HG03520 (cell line): ENCODE measurements at regions not wholly inside any gene's neighbourhood (a gene's known extent, or its start where the extent isn't known, plus 50 kb on each side); places are given as distances from the start of the nearest gene placed in this dataset.
"Not testable (repeated sequence)": the region's sequence is repeated elsewhere in the genome, so short reads cannot be mapped to it uniquely, and the experiment has no call there.

ENCODE experiments used
- ATAC-seq: cut with Tn5 transposase; IDR thresholded peaks from one replicate; pipeline ENCODE4 v1.9.1; 2021; ENCODE audit warnings: mild to moderate bottlenecking, moderate library complexity; ENCODE audit not compliant: unreplicated experiment

DNA sequence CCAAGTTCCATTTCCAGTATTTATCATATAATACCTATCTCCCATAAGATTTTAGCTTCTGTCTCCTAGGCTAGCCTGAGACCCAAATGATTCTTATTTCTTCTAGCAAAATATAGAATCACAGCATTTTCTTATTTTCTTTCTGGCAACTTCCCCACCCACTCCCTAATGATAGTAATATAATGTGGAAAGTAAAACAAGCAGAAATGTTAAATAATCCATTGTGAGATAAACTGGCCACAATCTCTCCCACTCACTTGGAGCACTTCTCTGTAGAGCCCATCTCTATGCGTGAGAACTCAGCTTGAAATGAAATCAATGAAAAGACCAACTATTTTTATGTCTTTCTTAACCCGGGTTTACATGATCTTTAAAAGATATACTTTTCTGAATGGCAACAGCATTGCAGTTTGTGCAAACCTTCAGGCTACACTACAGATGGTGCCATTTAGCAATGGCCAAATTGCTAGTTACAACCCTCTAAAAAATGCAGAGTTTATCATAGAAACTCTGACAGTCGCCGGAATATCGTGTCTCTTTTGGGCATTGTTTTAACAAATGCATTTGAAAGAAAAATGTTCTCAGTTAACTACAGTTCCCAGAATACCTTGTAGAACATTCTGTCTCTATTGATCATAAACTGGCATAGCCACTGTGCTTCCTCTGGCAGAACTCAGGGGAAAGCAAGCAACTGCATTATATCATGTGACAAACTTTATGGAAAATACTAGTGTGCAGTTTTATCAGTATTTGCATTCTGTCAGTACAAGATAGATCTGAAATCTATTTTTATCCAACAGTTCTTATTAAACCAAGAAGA, 1407.4 kb upstream of the ZEB2 start:
- ATAC-seq: no peak

DNA sequence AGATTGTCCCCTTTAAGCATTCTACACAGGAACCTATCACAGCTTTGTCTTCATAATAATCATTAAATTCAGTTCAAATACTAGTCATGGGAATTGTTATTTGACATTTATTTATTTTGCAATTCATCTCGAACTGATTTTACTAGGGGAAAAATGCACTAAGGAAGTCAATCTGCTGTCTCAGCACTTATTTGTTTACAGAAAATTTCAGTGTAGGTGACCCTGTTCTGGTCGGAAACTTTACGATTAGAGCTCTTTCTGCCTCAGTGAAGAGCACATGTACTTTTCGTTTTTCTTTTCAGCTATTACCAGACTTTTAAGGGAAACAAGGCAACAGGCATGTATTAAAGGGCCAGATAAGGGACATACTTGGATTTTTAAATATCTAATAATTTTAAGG, 1405.7 kb upstream of the ZEB2 start:
- no peak for ATAC-seq

DNA sequence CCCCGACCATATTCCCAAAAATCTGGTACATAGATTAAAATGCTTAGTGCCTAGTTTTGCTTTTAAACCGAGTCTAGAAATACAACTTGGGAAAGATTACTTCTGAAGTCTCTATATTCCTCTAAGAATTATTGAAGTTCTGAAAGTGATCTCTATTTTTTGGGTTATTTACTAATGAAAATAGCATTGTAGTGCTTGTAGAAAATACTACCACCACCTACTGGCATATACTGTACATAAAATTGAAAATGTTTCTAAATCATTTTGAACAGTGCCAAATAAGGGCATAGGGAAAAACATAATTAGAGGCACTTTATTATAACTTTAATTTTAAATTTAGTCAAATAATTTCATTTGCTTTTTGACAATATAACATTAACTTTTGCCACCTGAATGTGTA, 1399.6 kb upstream of the ZEB2 start:
- ATAC-seq: no peak

DNA sequence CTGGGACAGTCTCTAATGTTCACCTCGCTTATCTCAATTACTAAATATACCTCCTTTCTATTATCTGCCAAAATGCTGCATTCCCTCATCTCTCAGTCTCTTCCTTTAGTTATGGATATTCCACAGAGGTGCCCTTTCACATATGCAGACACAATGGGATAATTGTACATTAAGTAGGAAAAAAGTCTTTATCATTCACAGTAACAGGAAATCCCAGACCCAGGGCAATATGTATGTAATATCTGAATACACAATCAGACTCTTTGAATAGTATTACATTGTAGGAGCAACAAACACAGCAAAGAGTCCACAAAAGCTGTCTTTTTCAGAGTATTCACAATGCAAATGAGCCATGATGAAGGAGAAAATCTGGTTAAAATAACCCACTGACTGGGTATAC, 1399.0 kb upstream of the ZEB2 start:
- ATAC-seq: no peak

GRCh38 chr2:145916799-145917198, 1396.9 kb upstream of the ZEB2 start:
- no peak for ATAC-seq

- ATAC-seq: no peak
These were observed 1394.8 kb upstream of the ZEB2 start for GRCh38 chr2:145914716-145915115.

DNA sequence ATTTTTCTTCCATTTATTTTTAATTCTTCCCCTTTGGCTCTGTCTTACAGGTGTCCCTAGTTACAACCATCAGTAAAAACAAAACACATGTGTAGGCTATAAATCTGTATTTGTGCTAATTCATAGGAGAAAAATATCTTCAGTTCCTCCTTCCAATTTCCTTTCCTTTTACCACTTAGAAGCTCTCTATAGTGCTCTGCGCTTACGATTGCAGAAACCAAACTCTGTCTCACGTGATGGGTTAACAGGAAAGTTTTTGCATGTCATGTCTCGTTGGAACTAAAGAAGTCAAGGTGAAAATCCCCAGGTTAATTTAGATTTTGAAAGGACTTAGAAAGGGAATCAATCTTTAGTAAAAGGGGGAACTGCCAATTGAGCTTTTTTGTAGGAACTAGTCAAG, 1390.5 kb upstream of the ZEB2 start:
- ATAC-seq: no peak

GRCh38 chr2:145909766-145910165, 1389.8 kb upstream of the ZEB2 start:
- no peak for ATAC-seq

DNA sequence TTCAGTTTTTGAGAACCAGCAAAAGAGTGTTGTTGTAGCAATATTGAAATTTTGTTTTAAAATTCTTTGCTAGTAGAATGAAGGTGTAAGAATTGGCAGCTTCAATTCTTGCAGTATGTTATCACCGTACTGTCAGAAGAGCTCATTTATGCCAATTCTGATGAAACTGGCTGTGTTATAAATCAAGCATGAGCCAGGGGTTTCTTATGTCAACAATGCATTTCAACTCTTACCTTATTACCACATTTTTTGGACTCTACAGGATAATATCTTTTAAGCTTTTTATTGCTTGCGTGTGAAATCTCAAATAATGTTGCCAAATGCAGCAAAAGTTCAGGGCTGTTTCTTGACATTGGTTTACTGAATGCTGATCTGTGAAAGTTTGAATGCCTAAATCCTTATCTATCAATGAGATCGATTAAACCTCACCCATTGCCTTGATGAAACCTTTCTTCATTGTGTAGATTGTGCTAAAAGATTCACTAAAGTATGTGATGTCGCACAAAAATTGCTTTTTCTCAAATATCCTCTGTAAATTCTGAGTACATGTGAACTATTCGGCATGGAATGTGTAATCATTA, 1389.3 kb upstream of the ZEB2 start:
- ATAC-seq: no peak

DNA sequence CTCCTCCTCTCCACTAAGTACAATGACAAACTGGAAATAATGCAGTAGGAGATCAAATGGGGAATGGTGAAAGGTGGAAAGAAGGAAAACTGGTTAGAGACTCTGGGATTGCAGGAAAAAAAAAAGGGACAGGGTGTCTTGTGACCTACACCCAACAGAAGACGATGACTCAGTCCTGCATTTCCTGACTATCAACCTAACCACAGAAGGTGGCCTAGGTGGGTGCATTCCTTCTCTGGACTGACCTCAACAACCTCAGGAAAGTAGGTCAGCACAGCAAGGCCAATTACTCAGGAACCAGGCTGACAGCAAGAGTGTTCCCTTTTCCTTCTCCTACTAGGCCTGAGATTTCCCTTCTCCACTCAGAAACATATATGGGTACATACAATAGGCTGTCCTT, 1386.4 kb upstream of the ZEB2 start:
- ATAC-seq: no peak

DNA sequence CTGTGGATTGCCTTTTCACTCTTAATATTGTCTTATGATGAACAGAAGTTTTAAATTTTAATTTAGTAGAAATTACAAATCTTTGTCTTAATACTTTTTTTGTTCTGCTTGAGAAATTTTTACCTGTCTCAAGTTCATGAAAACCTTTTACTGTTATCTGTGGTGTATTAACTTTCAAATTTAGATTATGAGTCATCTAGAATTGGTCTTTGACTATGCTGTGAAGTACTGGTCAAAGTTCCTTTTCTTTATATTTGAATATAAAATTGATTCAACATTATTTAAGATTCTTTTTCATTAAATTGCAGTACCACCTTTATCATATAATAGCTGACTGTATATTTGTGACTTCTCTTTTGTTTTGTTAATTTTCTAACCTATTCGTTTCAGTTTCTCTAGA, 1385.5 kb upstream of the ZEB2 start:
- ATAC-seq: no peak

DNA sequence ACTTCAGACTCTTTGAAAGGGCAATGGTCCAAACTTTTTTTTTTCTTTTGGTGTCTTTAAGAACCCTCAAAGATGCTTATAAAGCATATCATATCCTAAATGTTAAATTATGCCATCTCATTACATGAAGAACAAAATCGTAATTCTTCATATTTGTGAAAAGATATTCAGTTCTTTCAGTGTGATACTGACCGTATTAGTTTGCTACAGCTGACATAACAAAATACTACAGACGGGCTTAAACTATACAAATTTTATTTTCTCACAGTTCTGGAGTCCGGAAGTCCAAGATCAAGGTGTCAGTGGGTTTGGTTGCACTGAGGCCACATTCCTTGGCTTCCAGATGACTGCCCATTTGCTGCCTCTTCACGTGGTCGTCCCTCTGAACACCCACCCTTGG, 1377.2 kb upstream of the ZEB2 start:
- no peak for ATAC-seq

- ATAC-seq: no peak
These were observed 1368.0 kb upstream of the ZEB2 start for GRCh38 chr2:145887915-145888314.

DNA sequence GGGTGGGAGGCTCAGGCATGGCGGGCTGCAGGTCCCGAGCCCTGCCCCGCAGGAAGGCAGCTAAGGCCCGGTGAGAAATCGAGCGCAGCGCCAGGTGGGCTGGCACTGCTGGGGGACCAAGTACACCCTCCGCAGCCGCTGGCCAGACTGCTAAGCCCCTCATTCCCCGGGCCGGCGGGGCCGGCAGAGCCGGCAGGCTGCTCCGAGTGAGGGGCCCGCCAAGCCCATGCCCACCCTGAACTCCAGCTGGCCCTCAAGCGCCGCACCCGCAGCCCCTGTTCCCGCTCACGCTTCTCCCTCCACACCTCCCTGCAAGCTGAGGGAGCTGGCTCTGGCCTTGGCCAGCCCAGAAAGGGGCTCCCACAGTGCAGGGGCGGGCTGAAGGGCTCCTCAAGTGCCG, 1361.1 kb upstream of the ZEB2 start:
- ATAC-seq: not testable (repeated sequence)

DNA sequence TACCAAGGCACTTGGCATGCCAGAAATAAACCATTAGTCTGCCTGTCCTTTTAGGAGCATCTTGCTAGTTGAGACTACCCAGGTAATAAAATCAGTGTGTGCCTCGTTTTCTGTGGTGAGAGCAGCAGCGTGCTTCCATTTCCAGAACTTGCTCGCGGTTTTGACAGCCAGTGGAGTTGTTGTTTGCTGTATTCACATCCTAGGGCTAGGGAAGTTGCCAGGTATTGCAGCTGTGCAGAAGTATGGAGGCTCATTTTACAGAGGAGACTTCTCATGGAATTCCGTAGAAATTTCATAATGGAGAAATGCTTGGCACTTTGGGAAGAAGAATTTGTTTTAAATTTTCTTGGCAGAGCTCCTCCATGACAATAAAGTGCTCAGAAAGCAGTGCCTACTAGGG, 1355.1 kb upstream of the ZEB2 start:
- no peak for ATAC-seq

GRCh38 chr2:145874466-145874865, 1354.5 kb upstream of the ZEB2 start:
- no peak for ATAC-seq

- ATAC-seq: no peak
These were observed 1344.6 kb upstream of the ZEB2 start for GRCh38 chr2:145864501-145864900.

DNA sequence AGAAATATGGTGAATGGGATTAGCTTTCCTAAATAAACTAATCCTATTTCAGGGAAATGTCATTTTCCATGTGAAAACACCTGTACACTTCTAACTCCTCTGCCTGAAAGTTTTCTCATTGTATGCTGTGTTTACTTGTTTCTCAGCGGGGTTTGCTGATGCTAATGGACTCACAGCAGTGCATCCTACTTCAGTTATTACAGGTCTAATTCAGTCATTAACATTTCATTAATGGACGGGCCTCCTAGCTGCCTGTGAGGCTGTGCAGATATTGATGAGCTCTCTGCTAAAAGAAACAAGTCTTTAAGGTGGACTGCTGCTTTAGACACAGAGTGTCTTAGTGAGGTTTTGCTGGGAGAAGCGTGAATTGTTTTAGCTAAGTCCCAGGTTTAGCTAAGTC, 1342.0 kb upstream of the ZEB2 start:
- no peak for ATAC-seq

GRCh38 chr2:145860083-145860482, 1340.2 kb upstream of the ZEB2 start:
- no peak for ATAC-seq

DNA sequence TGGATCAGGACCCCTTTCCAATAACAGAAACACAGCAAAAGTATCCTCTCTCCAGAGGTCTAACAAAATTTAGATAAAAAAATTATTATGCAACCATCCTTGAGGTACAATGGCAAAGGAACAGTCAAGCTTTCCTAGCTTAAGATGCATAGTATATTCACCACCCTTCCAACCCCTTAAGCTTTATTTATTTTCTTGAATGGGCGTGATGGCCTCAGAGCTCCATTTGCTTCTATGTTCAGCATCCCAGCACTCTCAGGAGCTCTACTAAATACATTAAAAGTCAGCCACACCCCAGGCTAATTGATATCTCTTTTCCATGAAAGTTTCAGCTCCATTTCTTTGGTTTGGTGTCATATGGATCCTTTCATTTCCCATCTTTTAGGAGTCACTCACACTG, 1335.2 kb upstream of the ZEB2 start:
- no peak for ATAC-seq

GRCh38 chr2:145854039-145854755, 1334.3 kb upstream of the ZEB2 start:
- ATAC-seq: no peak

DNA sequence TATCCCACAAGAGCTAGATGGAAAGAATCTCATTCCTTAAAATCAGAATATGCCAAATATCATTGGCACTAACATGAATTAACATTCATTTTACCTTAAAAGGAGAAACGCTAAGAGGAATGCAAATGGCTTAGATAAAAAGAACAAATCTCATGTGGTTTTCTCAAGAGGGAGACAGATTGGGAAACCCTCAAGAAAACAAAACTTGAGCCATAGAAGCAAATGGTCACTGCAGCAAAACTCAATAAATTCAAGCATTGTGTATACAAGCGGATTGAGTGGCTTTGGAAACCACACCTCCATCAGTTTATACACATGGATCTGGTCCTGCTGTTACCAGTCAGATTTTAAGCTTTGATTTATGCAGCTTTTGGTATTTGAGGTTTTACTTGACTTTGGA, 1331.8 kb upstream of the ZEB2 start:
- ATAC-seq: no peak
